ENCODE measurements at regions not wholly inside any gene's neighbourhood (a gene's known extent, or its start where the extent isn't known, plus 50 kb on each side); places are given as distances from the start of the nearest gene placed in this dataset.

GRCh38 chr14:84401631-84402030, 1128.3 kb upstream of the FLRT2 start:
- no peak for DNase-seq
- Mint-ChIP-seq H3K4me3 (no peak overlapping the region), H3K36me3 (no peaks in the 10 kb centered on the region), H3K27ac (no peak overlapping the region), H3K4me1 (no peaks in the 10 kb centered on the region), H3K27me3 (no peaks in the 10 kb centered on the region), H3K9me3 (peaks cover 5 to 9% of the 10 kb centered on the region in 2 donors)
- no peak for ATAC-seq (replicated peaks)

GRCh38 chr14:84403585-84403984, 1126.4 kb upstream of the FLRT2 start:
- no peak for DNase-seq

GRCh38 chr14:84404246-84404645, 1125.7 kb upstream of the FLRT2 start:
- H3K4me3 Mint-ChIP-seq: no peak overlapping the region
- no peaks in the 10 kb centered on the region for H3K4me1 Mint-ChIP-seq
- H3K9me3 Mint-ChIP-seq: peaks cover 0 to 4% of the 10 kb centered on the region in 2 donors
- DNase-seq: no peak
- no peaks in the 10 kb centered on the region for H3K27me3 Mint-ChIP-seq
- no peak for ATAC-seq (replicated peaks)
- no peak overlapping the region for H3K27ac Mint-ChIP-seq
- no peaks in the 10 kb centered on the region for H3K36me3 Mint-ChIP-seq

More at GRCh38 chr14:84403585-84403984, 1126.4 kb upstream of the FLRT2 start:
- Mint-ChIP-seq H3K4me1 (no peaks in the 10 kb centered on the region), H3K4me3 (no peak overlapping the region), H3K27ac (no peak overlapping the region), H3K9me3 (peaks cover 0 to 4% of the 10 kb centered on the region in 2 donors), H3K36me3 (no peaks in the 10 kb centered on the region), H3K27me3 (no peaks in the 10 kb centered on the region)
- no peak for ATAC-seq (replicated peaks)

GRCh38 chr14:84409435-84409834, 1120.5 kb upstream of the FLRT2 start:
- no peak overlapping the region for H3K27ac Mint-ChIP-seq
- H3K9me3 Mint-ChIP-seq: peaks cover 6 to 22% of the 10 kb centered on the region in 2 donors
- DNase-seq (no peak), ATAC-seq (replicated peaks) (no peak)
- H3K4me3 Mint-ChIP-seq: no peak overlapping the region
- no peaks in the 10 kb centered on the region for H3K36me3 Mint-ChIP-seq
- no peaks in the 10 kb centered on the region for H3K4me1 Mint-ChIP-seq
- no peaks in the 10 kb centered on the region for H3K27me3 Mint-ChIP-seq

- H3K9me3 Mint-ChIP-seq: peaks cover 6 to 22% of the 10 kb centered on the region in 2 donors
- no peaks in the 10 kb centered on the region for H3K27me3 Mint-ChIP-seq
- DNase-seq: no peak
- H3K27ac Mint-ChIP-seq: no peak overlapping the region
- H3K36me3 Mint-ChIP-seq: no peaks in the 10 kb centered on the region
- ATAC-seq (replicated peaks): no peak
- H3K4me1 Mint-ChIP-seq: no peaks in the 10 kb centered on the region
- H3K4me3 Mint-ChIP-seq: no peak overlapping the region
Measured at GRCh38 chr14:84410344-84410743, 1119.6 kb upstream of the FLRT2 start.

- Mint-ChIP-seq H3K4me3 (no peak overlapping the region), H3K27me3 (no peaks in the 10 kb centered on the region), H3K4me1 (no peaks in the 10 kb centered on the region), H3K36me3 (no peaks in the 10 kb centered on the region), H3K9me3 (peaks cover 5 to 12% of the 10 kb centered on the region in 2 donors), H3K27ac (no peak overlapping the region)
- no peak for DNase-seq
- ATAC-seq (replicated peaks): no peak
Measured at GRCh38 chr14:84420221-84420620, 1109.7 kb upstream of the FLRT2 start.

- no peaks in the 10 kb centered on the region for H3K36me3 Mint-ChIP-seq
- H3K4me1 Mint-ChIP-seq: no peaks in the 10 kb centered on the region
- no peak overlapping the region for H3K4me3 Mint-ChIP-seq
- no peak overlapping the region for H3K27ac Mint-ChIP-seq
- no peaks in the 10 kb centered on the region for H3K27me3 Mint-ChIP-seq
- DNase-seq (no peak), ATAC-seq (replicated peaks) (no peak)
- H3K9me3 Mint-ChIP-seq: peaks cover 5 to 7% of the 10 kb centered on the region in 2 donors
Measured at GRCh38 chr14:84421621-84422020, 1108.3 kb upstream of the FLRT2 start.

GRCh38 chr14:84425968-84426367, 1104.0 kb upstream of the FLRT2 start:
- no peak overlapping the region for H3K27ac Mint-ChIP-seq
- no peak overlapping the region for H3K4me3 Mint-ChIP-seq
- no peak for DNase-seq
- H3K9me3 Mint-ChIP-seq: no peaks in the 10 kb centered on the region
- no peak for ATAC-seq (replicated peaks)
- H3K4me1 Mint-ChIP-seq: no peaks in the 10 kb centered on the region
- no peaks in the 10 kb centered on the region for H3K36me3 Mint-ChIP-seq
- no peaks in the 10 kb centered on the region for H3K27me3 Mint-ChIP-seq

GRCh38 chr14:84432676-84433075, 1097.3 kb upstream of the FLRT2 start:
- Mint-ChIP-seq H3K4me1 (no peaks in the 10 kb centered on the region), H3K27ac (no peak overlapping the region), H3K4me3 (no peak overlapping the region), H3K36me3 (no peaks in the 10 kb centered on the region), H3K9me3 (peaks cover 0 to 4% of the 10 kb centered on the region in 2 donors), H3K27me3 (no peaks in the 10 kb centered on the region)
- no peak for DNase-seq
- ATAC-seq (replicated peaks): no peak

- H3K27ac Mint-ChIP-seq: no peak overlapping the region
- no peak for DNase-seq
- ATAC-seq (replicated peaks): no peak
- H3K4me3 Mint-ChIP-seq: no peak overlapping the region
- peaks cover 0 to 4% of the 10 kb centered on the region in 2 donors for H3K9me3 Mint-ChIP-seq
- H3K27me3 Mint-ChIP-seq: no peaks in the 10 kb centered on the region
- no peaks in the 10 kb centered on the region for H3K4me1 Mint-ChIP-seq
- H3K36me3 Mint-ChIP-seq: no peaks in the 10 kb centered on the region
Measured at GRCh38 chr14:84433961-84434360, 1096.0 kb upstream of the FLRT2 start.

GRCh38 chr14:84435820-84436324, 1094.1 kb upstream of the FLRT2 start:
- ATAC-seq (replicated peaks) (no peak), DNase-seq (no peak)
- Mint-ChIP-seq H3K36me3 (no peaks in the 10 kb centered on the region), H3K4me1 (no peaks in the 10 kb centered on the region), H3K9me3 (peaks cover 0 to 9% of the 10 kb centered on the region in 2 donors), H3K27ac (no peak overlapping the region), H3K27me3 (no peaks in the 10 kb centered on the region), H3K4me3 (no peak overlapping the region)

- H3K4me3 Mint-ChIP-seq: no peak overlapping the region
- H3K27me3 Mint-ChIP-seq: no peaks in the 10 kb centered on the region
- H3K27ac Mint-ChIP-seq: no peak overlapping the region
- H3K9me3 Mint-ChIP-seq: peaks cover 0 to 9% of the 10 kb centered on the region in 2 donors
- no peaks in the 10 kb centered on the region for H3K36me3 Mint-ChIP-seq
- no peak for ATAC-seq (replicated peaks)
- no peaks in the 10 kb centered on the region for H3K4me1 Mint-ChIP-seq
- DNase-seq: no peak
Measured at GRCh38 chr14:84436528-84436927, 1093.4 kb upstream of the FLRT2 start.

GRCh38 chr14:84442521-84442920, 1087.4 kb upstream of the FLRT2 start:
- Mint-ChIP-seq H3K4me3 (no peak overlapping the region), H3K36me3 (no peaks in the 10 kb centered on the region), H3K27ac (no peak overlapping the region), H3K9me3 (peaks cover 3 to 6% of the 10 kb centered on the region in 2 donors), H3K27me3 (no peaks in the 10 kb centered on the region), H3K4me1 (no peaks in the 10 kb centered on the region)
- ATAC-seq (replicated peaks): no peak
- DNase-seq: no peak

- no peak for DNase-seq
- H3K27ac Mint-ChIP-seq: no peak overlapping the region
- H3K36me3 Mint-ChIP-seq: no peaks in the 10 kb centered on the region
- H3K4me3 Mint-ChIP-seq: no peak overlapping the region
- H3K9me3 Mint-ChIP-seq: peaks cover 0 to 3% of the 10 kb centered on the region in 2 donors
- no peaks in the 10 kb centered on the region for H3K27me3 Mint-ChIP-seq
- H3K4me1 Mint-ChIP-seq: no peaks in the 10 kb centered on the region
- ATAC-seq (replicated peaks): no peak
Measured at GRCh38 chr14:84445486-84445885, 1084.5 kb upstream of the FLRT2 start.

- no peak for ATAC-seq (replicated peaks)
- H3K36me3 Mint-ChIP-seq: no peaks in the 10 kb centered on the region
- H3K9me3 Mint-ChIP-seq: peaks cover 0 to 3% of the 10 kb centered on the region in 2 donors
- H3K27ac Mint-ChIP-seq: no peak overlapping the region
- H3K4me1 Mint-ChIP-seq: no peaks in the 10 kb centered on the region
- no peak overlapping the region for H3K4me3 Mint-ChIP-seq
- no peak for DNase-seq
- no peaks in the 10 kb centered on the region for H3K27me3 Mint-ChIP-seq
Measured at GRCh38 chr14:84446250-84446649, 1083.7 kb upstream of the FLRT2 start.

All from stimulated activated naive B cell treated with anti-CD40 and anti-IgM and Interleukin-4, amounts not matched to agents 10 μg/mL and 1 μg/mL and 100 μg/mL, for 72 hours (primary cell).